SK-N-SH (cell line): ENCODE measurements at regions not wholly inside any gene's neighbourhood (a gene's known extent, or its start where the extent isn't known, plus 50 kb on each side); places are given as distances from the start of the nearest gene placed in this dataset.

Source experiments
- CTCF ChIA-PET: fragments of 300-600, 350-600 bp; formaldehyde crosslinking; extraction: SDS; loops from one replicate; lab custom pipeline; 2021; lab: Yijun Ruan, JAX
- POLR2A ChIA-PET: fragments of 350-600 bp; sonication (Branson Sonifier 250); formaldehyde crosslinking; extraction: SDS; loops from one replicate; lab custom pipeline; 2020; ENCODE audit warnings: antibody characterized with exemption, inconsistent platforms; lab: Yijun Ruan, JAX
- DNase-seq: peaks from one replicate; pipeline ENCODE4 v3.0.0; 2012
- H2AFZ ChIP-seq: fragments of 200-600 bp; sonication (generic); 2 replicates; pipeline ENCODE4 v1.8.1; 2016; ENCODE audit warnings: antibody characterized with exemption, mild to moderate bottlenecking, low read depth
- H3F3A ChIP-seq: fragments of 200-600 bp; sonication (generic); replicated peaks from 2 replicates; pipeline ENCODE3; 2016; ENCODE audit warnings: antibody characterized with exemption, mild to moderate bottlenecking; ENCODE audit not compliant: insufficient read depth
- H3K27ac ChIP-seq, 2 experiments: fragments of 200-500 bp in 1 of 2; fragments of 200-600 bp in 1 of 2; sonication (Bioruptor generic) in 1 of 2; sonication (generic), shearing (Covaris generic) in 1 of 2; 2 replicates each; pipeline versions ENCODE4 v1.5.1 to v1.6.1; 2014 to 2016; ENCODE audit warnings: low read depth in 2 of 2, inconsistent platforms in 1 of 2, low read length in 1 of 2, mild to moderate bottlenecking in 1 of 2, mixed read lengths in 1 of 2
- H3K27me3 ChIP-seq: fragments of 200-600 bp; sonication (generic), shearing (Covaris generic); 2 replicates; pipeline ENCODE4 v1.6.1; 2016; ENCODE audit warnings: mixed run types; ENCODE audit not compliant: insufficient read depth
- H3K36me3 ChIP-seq, 2 experiments: fragments of 200-500 bp in 1 of 2; fragments of 200-600 bp in 1 of 2; sonication (Bioruptor generic) in 1 of 2; sonication (generic) in 1 of 2; replicated peaks in 1 of 2; 2 replicates each; pipeline versions ENCODE3 to v1.5.1; 2014 to 2016; ENCODE audit warnings: low read length in 1 of 2, mild to moderate bottlenecking in 1 of 2; ENCODE audit not compliant: insufficient read depth in 2 of 2, control insufficient read depth in 1 of 2
- H3K4me1 ChIP-seq, 2 experiments: fragments of 200-500 bp in 1 of 2; fragments of 200-600 bp in 1 of 2; sonication (Bioruptor generic) in 1 of 2; sonication (generic), shearing (Covaris generic) in 1 of 2; 2 replicates each; pipeline versions ENCODE4 v1.5.1 to v1.6.1; 2014 to 2016; ENCODE audit warnings: low read depth in 1 of 2, low read length in 1 of 2, mixed run types in 1 of 2; ENCODE audit not compliant: insufficient read depth in 2 of 2, control insufficient read depth in 1 of 2
- H3K4me2 ChIP-seq: fragments of 200-600 bp; sonication (generic), shearing (Covaris generic); 2 replicates; pipeline ENCODE4 v1.6.1; 2017; ENCODE audit warnings: mixed run types
- H3K4me3 ChIP-seq, 2 experiments: fragments of 200-500 bp in 1 of 2; fragments of 200-600 bp in 1 of 2; sonication (Bioruptor generic) in 1 of 2; sonication (generic), shearing (Covaris generic) in 1 of 2; 2 replicates each; pipeline versions ENCODE4 v1.5.1 to v1.8.1; 2014 to 2016; ENCODE audit warnings: low read depth in 2 of 2, inconsistent platforms in 1 of 2, low read length in 1 of 2, mild to moderate bottlenecking in 1 of 2, mixed read lengths in 1 of 2, moderate library complexity in 1 of 2
- H3K79me2 ChIP-seq: fragments of 200-600 bp; sonication (generic); 2 replicates; pipeline ENCODE4 v1.8.1; 2017; ENCODE audit warnings: mild to moderate bottlenecking; ENCODE audit not compliant: insufficient read depth
- H3K9ac ChIP-seq: fragments of 200-600 bp; sonication (generic); 2 replicates; pipeline ENCODE4 v1.6.1; 2017; ENCODE audit warnings: mixed run types
- H3K9me2 ChIP-seq: fragments of 200-600 bp; sonication (generic); 2 replicates; pipeline ENCODE4 v1.6.1; 2017; ENCODE audit warnings: mixed run types
- H3K9me3 ChIP-seq: fragments of 200-600 bp; sonication (generic); 2 replicates; pipeline ENCODE4 v1.6.1; 2017; ENCODE audit warnings: mixed run types, mild to moderate bottlenecking, moderate library complexity
- H4K20me1 ChIP-seq: fragments of 200-600 bp; sonication (generic); 2 replicates; pipeline ENCODE4 v1.6.1; 2017; ENCODE audit warnings: mild to moderate bottlenecking, mixed run types; ENCODE audit not compliant: insufficient read depth
- CTCF ChIP-seq: fragments of 200-600 bp; sonication (generic); IDR thresholded peaks from 2 replicates; pipeline ENCODE4 v1.6.1; 2017; ENCODE audit warnings: antibody characterized with exemption, mild to moderate bottlenecking, moderate library complexity
- EP300 ChIP-seq, 2 experiments: IDR thresholded peaks; 2 replicates each; pipeline versions ENCODE4 v1.4.0 to v1.6.1; 2012; ENCODE audit warnings: borderline replicate concordance in 1 of 2, low read depth in 1 of 2, low read length in 1 of 2
- EZH2phosphoT487 ChIP-seq: fragments of 200-600 bp; sonication (generic); IDR thresholded peaks from 2 replicates; pipeline ENCODE4 v1.6.1; 2017; ENCODE audit warnings: low read depth, mixed run types, mild to moderate bottlenecking, antibody characterized with exemption, moderate library complexity, borderline replicate concordance
- FOSL2 ChIP-seq: IDR thresholded peaks from 2 replicates; pipeline ENCODE4 v1.4.0; 2012; ENCODE audit warnings: low read depth, mild to moderate bottlenecking, moderate library complexity, borderline replicate concordance
- GABPA ChIP-seq: IDR thresholded peaks from 2 replicates; pipeline ENCODE4 v1.4.0; 2012; ENCODE audit warnings: low read depth, mild to moderate bottlenecking
- GATA2 ChIP-seq: sonication (generic); formaldehyde crosslinking; IDR thresholded peaks from 2 replicates; pipeline ENCODE4 v1.5.0; 2020; ENCODE audit warnings: mild to moderate bottlenecking, missing genetic modification reagents
- IRF3 ChIP-seq: fragments of 150-350 bp; IDR thresholded peaks from 2 replicates; pipeline ENCODE4 v1.6.1; 2016; ENCODE audit warnings: mild to moderate bottlenecking, low read depth, low read length
- MEF2A ChIP-seq: IDR thresholded peaks from 2 replicates; pipeline ENCODE4 v1.4.0; 2012; ENCODE audit warnings: low read depth, borderline replicate concordance
- MXI1 ChIP-seq: IDR thresholded peaks from 2 replicates; pipeline ENCODE4 v1.6.1; 2012; ENCODE audit warnings: mild to moderate bottlenecking, low read depth, low read length, improper control_type of control experiment
- NFIC ChIP-seq: IDR thresholded peaks from 2 replicates; pipeline ENCODE4 v1.4.0; 2012; ENCODE audit warnings: borderline replicate concordance
- PBX3 ChIP-seq: IDR thresholded peaks from 2 replicates; pipeline ENCODE4; 2012
- POLR2AphosphoS5 ChIP-seq: IDR thresholded peaks from 2 replicates; pipeline ENCODE4 v1.6.1; 2012; ENCODE audit warnings: low read depth, low read length
- RCOR1 ChIP-seq: fragments of 150-350 bp; IDR thresholded peaks from 2 replicates; pipeline ENCODE4 v1.6.1; 2017; ENCODE audit warnings: antibody characterized with exemption, low read length
- RFX5 ChIP-seq: IDR thresholded peaks from 2 replicates; pipeline ENCODE4 v1.6.1; 2012; ENCODE audit warnings: mild to moderate bottlenecking, improper control_type of control experiment, low read length
- RXRA ChIP-seq: IDR thresholded peaks from 2 replicates; pipeline ENCODE4 v1.4.0; 2012; ENCODE audit warnings: low read depth, mild to moderate bottlenecking, borderline replicate concordance
- SMC3 ChIP-seq: IDR thresholded peaks from 2 replicates; pipeline ENCODE4 v1.6.1; 2012; ENCODE audit warnings: low read depth, low read length, improper control_type of control experiment
- TAF1 ChIP-seq: IDR thresholded peaks from 2 replicates; pipeline ENCODE4 v1.6.1; 2012; ENCODE audit warnings: low read depth, mild to moderate bottlenecking, low read length, moderate library complexity, borderline replicate concordance
- TCF12 ChIP-seq: IDR thresholded peaks from 2 replicates; pipeline ENCODE4 v1.4.0; 2012
- USF2 ChIP-seq: fragments of 150-350 bp; IDR thresholded peaks from 2 replicates; pipeline ENCODE4 v1.6.1; 2017; ENCODE audit warnings: antibody characterized with exemption, low read length, low read depth, borderline replicate concordance
- YY1 ChIP-seq: IDR thresholded peaks from 2 replicates; pipeline ENCODE4 v1.4.0; 2012; ENCODE audit warnings: low read depth, mild to moderate bottlenecking
- WGBS: methylation state at CpG from one replicate; pipeline ENCODE4 v1.1.6; 2017; ENCODE audit warnings: low lambda C conversion rate; 5-methylcytosine and 5-hydroxymethylcytosine counted together

DNA sequence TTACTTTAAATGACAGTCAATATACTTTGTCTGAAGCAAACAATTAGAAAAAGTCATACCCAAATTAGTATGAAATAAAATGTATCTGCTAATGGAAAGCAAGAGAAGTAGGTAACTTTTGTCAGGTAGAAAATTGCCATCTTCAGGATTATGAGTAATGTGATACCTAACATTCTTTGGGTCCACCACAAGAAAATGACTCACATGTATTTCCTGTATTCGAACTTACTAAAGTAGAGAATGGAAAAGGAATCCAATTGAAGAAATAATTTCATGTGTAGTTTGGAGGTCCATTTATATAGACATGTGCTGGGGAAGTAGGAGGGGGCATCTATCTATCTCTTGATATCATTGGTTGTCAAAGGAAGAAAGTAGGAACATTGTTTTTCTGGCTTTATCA lies 636.2 kb upstream of the CHAC2 start (continued):
- TF ChIP-seq MEF2A (no peak), SMC3 (no peak), GATA2 (CRISPR knock-in tag) (no peak), RXRA (no peak), RFX5 (no peak), FOSL2 (peak; percentile 81), EP300 (IDR thresholded peaks at IDR 0.05; ENCODE audit: borderline replicate concordance in 1 of 2, low read depth in 1 of 2, low read length in 1 of 2) (peak in 1 of 2 experiments; percentile 34; a peak in 1 of 4 replicates), YY1 (no peak), GABPA (no peak), MXI1 (no peak)

DNA sequence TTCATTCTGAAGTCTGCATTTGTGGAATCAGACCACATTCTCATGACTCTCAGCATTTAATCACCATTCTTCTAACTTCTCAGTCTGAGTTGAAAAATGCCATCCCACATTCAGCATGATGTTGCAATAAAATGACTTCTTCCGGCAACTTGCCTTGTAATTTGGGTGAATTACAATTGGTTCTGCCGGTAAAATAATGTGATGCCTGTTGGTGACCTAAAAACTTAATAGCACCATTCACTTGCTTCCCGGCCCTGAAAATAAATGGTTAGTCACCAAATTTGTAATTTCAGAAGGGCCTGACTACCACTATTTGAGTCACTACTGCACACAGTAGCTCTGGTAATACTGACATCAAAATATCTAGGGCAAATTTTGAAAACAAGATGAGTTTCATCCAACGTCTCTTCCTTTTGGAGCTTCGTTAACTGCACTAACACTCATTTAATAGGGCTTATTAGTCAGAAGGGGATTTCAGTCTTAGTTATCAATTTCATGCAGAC lies 637.1 kb upstream of the CHAC2 start:
- no peaks in the 10 kb centered on the region for H3K4me1 ChIP-seq
- no peaks in the 10 kb centered on the region for H4K20me1 ChIP-seq
- H3K9me2 ChIP-seq, result no peaks in the 10 kb centered on the region
- no peak for DNase-seq
- H2AFZ ChIP-seq, result peak overlapping the region; percentile 69; the same call in 1 of the 2 replicates
- no peaks in the 10 kb centered on the region for H3K9me3 ChIP-seq
- ChIA-PET POLR2A (no interaction called here), CTCF (no interaction called here)
- TF ChIP-seq RFX5 (no peak), GABPA (no peak), NFIC (no peak), EZH2phosphoT487 (no peak), SMC3 (no peak), MEF2A (no peak), USF2 (no peak), IRF3 (no peak)
- no peaks in the 10 kb centered on the region for H3K27me3 ChIP-seq
- 39% methylated on average over 5 of the region's 5 CpGs for WGBS
- H3K4me3 ChIP-seq, result no peak overlapping the region
- H3K9ac ChIP-seq, result no peak overlapping the region
- peaks cover 2% of the 10 kb centered on the region for H3F3A ChIP-seq
- no peaks in the 10 kb centered on the region for H3K36me3 ChIP-seq
- peak overlapping the region; percentile 43; the same call in 1 of the 2 replicates for H3K4me2 ChIP-seq
- H3K27ac ChIP-seq, result peak overlapping the region; percentile 28 to 52; a peak in 2 of 4 replicates
- H3K79me2 ChIP-seq, result no peaks in the 10 kb centered on the region

DNA sequence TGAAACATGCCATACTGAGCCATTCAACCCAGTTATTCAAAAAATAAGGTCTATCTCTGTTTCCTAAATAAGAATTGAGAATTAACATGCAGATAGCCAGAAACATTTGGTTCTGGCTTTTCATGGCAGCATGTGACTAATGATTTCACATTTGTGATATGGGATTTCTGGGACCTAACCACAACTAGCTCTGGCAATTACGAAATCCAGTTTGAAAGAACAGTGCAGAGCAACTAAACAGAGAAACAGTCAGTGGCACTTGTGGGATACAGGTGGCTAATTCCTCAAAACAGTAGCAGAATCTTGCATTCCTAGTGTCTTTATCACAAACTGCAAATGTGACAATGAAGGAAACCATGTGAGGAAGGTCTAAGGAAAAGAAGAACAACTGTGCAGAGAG lies 637.8 kb upstream of the CHAC2 start:
- Histone ChIP-seq H2AFZ (no peak overlapping the region), H3K9ac (no peak overlapping the region), H3K27me3 (no peaks in the 10 kb centered on the region), H4K20me1 (no peaks in the 10 kb centered on the region), H3K9me3 (no peaks in the 10 kb centered on the region), H3K4me1 (no peaks in the 10 kb centered on the region), H3K9me2 (no peaks in the 10 kb centered on the region), H3K27ac (peak overlapping the region in 1 of 2 experiments; percentile 52; a peak in 1 of 4 replicates), H3K79me2 (no peaks in the 10 kb centered on the region), H3F3A (peaks cover 2% of the 10 kb centered on the region), H3K36me3 (no peaks in the 10 kb centered on the region), H3K4me3 (no peak overlapping the region), H3K4me2 (no peak overlapping the region)
- CTCF ChIA-PET, result no interaction called here
- DNase-seq, result no peak
- POLR2A ChIA-PET, result no interaction called here
- WGBS, result 14% methylated on average over 1 of the region's 1 CpG
- no peak for TF ChIP-seq POLR2AphosphoS5
- TF ChIP-seq RCOR1, result no peak
- no peak for TF ChIP-seq PBX3
- peak in 1 of 2 experiments; percentile 34; a peak in 1 of 4 replicates for TF ChIP-seq EP300 (IDR thresholded peaks at IDR 0.05; ENCODE audit: borderline replicate concordance in 1 of 2, low read depth in 1 of 2, low read length in 1 of 2)
- no peak for TF ChIP-seq IRF3
- peak; percentile 70; the same call in 1 of the 2 replicates for TF ChIP-seq TCF12
- no peak for TF ChIP-seq TAF1
- TF ChIP-seq CTCF, result no peak
- TF ChIP-seq YY1, result no peak
